ENCODE measurements at regions not wholly inside any gene's neighbourhood (a gene's known extent, or its start where the extent isn't known, plus 50 kb on each side); places are given as distances from the start of the nearest gene placed in this dataset.
"Not testable (repeated sequence)": the region's sequence is repeated elsewhere in the genome, so short reads cannot be mapped to it uniquely, and the experiment has no call there.

GRCh38 chr5:168128111-168128510 lies 163.3 kb upstream of the WWC1 start:
- H3K4me3 ChIP-seq = no peak overlapping the region
- H3K36me3 ChIP-seq (ENCODE audit: insufficient read depth, low read length) = peaks cover 4% of the 10 kb centered on the region; the same call in 1 of the 2 replicates
- H3K9me3 ChIP-seq (ENCODE audit: low read depth, low read length) = no peaks in the 10 kb centered on the region
- TF ChIP-seq POLR2AphosphoS5 (IDR thresholded peaks at IDR 0.05; ENCODE audit: borderline replicate concordance, low read depth, low read length) = no peak
- no peak for TF ChIP-seq EZH2 (IDR thresholded peaks at IDR 0.05)
- TF ChIP-seq FOXP2 (optimal IDR thresholded peaks at IDR 0.05; ENCODE audit: control extremely low read depth, extremely low read length, insufficient read depth) = no peak
- no peak overlapping the region for H3K9ac ChIP-seq (ENCODE audit: insufficient read length)
- H3K27ac ChIP-seq = no peak overlapping the region
- no peak for DNase-seq (ENCODE audit: low read depth, low spot score)

GRCh38 chr5:168128557-168128956 lies 162.9 kb upstream of the WWC1 start:
- Histone ChIP-seq H3K9ac (ENCODE audit: insufficient read length) (no peak overlapping the region), H3K27ac (no peak overlapping the region), H3K36me3 (ENCODE audit: insufficient read depth, low read length) (peaks cover 4% of the 10 kb centered on the region; the same call in 1 of the 2 replicates), H3K4me3 (no peak overlapping the region), H3K9me3 (ENCODE audit: low read depth, low read length) (no peaks in the 10 kb centered on the region)
- no peak for DNase-seq (ENCODE audit: low read depth, low spot score)
- TF ChIP-seq POLR2AphosphoS5 (IDR thresholded peaks at IDR 0.05; ENCODE audit: borderline replicate concordance, low read depth, low read length) = no peak
- no peak for TF ChIP-seq FOXP2 (optimal IDR thresholded peaks at IDR 0.05; ENCODE audit: control extremely low read depth, extremely low read length, insufficient read depth)
- TF ChIP-seq EZH2 (IDR thresholded peaks at IDR 0.05) = no peak

- Histone ChIP-seq H3K4me3 (no peak overlapping the region), H3K9ac (ENCODE audit: insufficient read length) (no peak overlapping the region), H3K9me3 (ENCODE audit: low read depth, low read length) (no peaks in the 10 kb centered on the region), H3K27ac (no peak overlapping the region), H3K36me3 (ENCODE audit: insufficient read depth, low read length) (no peaks in the 10 kb centered on the region)
- TF ChIP-seq POLR2AphosphoS5 (IDR thresholded peaks at IDR 0.05; ENCODE audit: borderline replicate concordance, low read depth, low read length) (no peak), EZH2 (IDR thresholded peaks at IDR 0.05) (no peak), FOXP2 (optimal IDR thresholded peaks at IDR 0.05; ENCODE audit: control extremely low read depth, extremely low read length, insufficient read depth) (no peak)
- DNase-seq (ENCODE audit: low read depth, low spot score) = no peak
Measured at GRCh38 chr5:168131519-168131918, 159.9 kb upstream of the WWC1 start.

- Histone ChIP-seq H3K4me3 (no peak overlapping the region), H3K9ac (ENCODE audit: insufficient read length) (no peak overlapping the region), H3K27ac (no peak overlapping the region), H3K9me3 (ENCODE audit: low read depth, low read length) (no peaks in the 10 kb centered on the region), H3K36me3 (ENCODE audit: insufficient read depth, low read length) (no peaks in the 10 kb centered on the region)
- TF ChIP-seq POLR2AphosphoS5 (IDR thresholded peaks at IDR 0.05; ENCODE audit: borderline replicate concordance, low read depth, low read length) (no peak), EZH2 (IDR thresholded peaks at IDR 0.05) (no peak), FOXP2 (optimal IDR thresholded peaks at IDR 0.05; ENCODE audit: control extremely low read depth, extremely low read length, insufficient read depth) (no peak)
- DNase-seq (ENCODE audit: low read depth, low spot score) = no peak
Measured at GRCh38 chr5:168132241-168132641, 159.2 kb upstream of the WWC1 start.

- H3K4me3 ChIP-seq = no peak overlapping the region
- no peak for DNase-seq (ENCODE audit: low read depth, low spot score)
- no peaks in the 10 kb centered on the region for H3K36me3 ChIP-seq (ENCODE audit: insufficient read depth, low read length)
- TF ChIP-seq EZH2 (IDR thresholded peaks at IDR 0.05) = no peak
- TF ChIP-seq POLR2AphosphoS5 (IDR thresholded peaks at IDR 0.05; ENCODE audit: borderline replicate concordance, low read depth, low read length) = no peak
- TF ChIP-seq FOXP2 (optimal IDR thresholded peaks at IDR 0.05; ENCODE audit: control extremely low read depth, extremely low read length, insufficient read depth) = no peak
- H3K9me3 ChIP-seq (ENCODE audit: low read depth, low read length) = no peaks in the 10 kb centered on the region
- H3K27ac ChIP-seq = no peak overlapping the region
- H3K9ac ChIP-seq (ENCODE audit: insufficient read length) = no peak overlapping the region
Measured at GRCh38 chr5:168135897-168136296, 155.5 kb upstream of the WWC1 start.

GRCh38 chr5:168136340-168136739 lies 155.1 kb upstream of the WWC1 start:
- no peak for DNase-seq (ENCODE audit: low read depth, low spot score)
- Histone ChIP-seq H3K9me3 (ENCODE audit: low read depth, low read length) (no peaks in the 10 kb centered on the region), H3K36me3 (ENCODE audit: insufficient read depth, low read length) (no peaks in the 10 kb centered on the region), H3K27ac (no peak overlapping the region), H3K4me3 (no peak overlapping the region), H3K9ac (ENCODE audit: insufficient read length) (no peak overlapping the region)
- TF ChIP-seq POLR2AphosphoS5 (IDR thresholded peaks at IDR 0.05; ENCODE audit: borderline replicate concordance, low read depth, low read length) (no peak), EZH2 (IDR thresholded peaks at IDR 0.05) (no peak), FOXP2 (optimal IDR thresholded peaks at IDR 0.05; ENCODE audit: control extremely low read depth, extremely low read length, insufficient read depth) (no peak)

- no peaks in the 10 kb centered on the region for H3K36me3 ChIP-seq (ENCODE audit: insufficient read depth, low read length)
- no peak overlapping the region for H3K27ac ChIP-seq
- no peak for DNase-seq (ENCODE audit: low read depth, low spot score)
- H3K9ac ChIP-seq (ENCODE audit: insufficient read length) = no peak overlapping the region
- TF ChIP-seq FOXP2 (optimal IDR thresholded peaks at IDR 0.05; ENCODE audit: control extremely low read depth, extremely low read length, insufficient read depth) = no peak
- TF ChIP-seq EZH2 (IDR thresholded peaks at IDR 0.05) = no peak
- no peak for TF ChIP-seq POLR2AphosphoS5 (IDR thresholded peaks at IDR 0.05; ENCODE audit: borderline replicate concordance, low read depth, low read length)
- no peak overlapping the region for H3K4me3 ChIP-seq
- no peaks in the 10 kb centered on the region for H3K9me3 ChIP-seq (ENCODE audit: low read depth, low read length)
Measured at GRCh38 chr5:168137265-168137664, 154.2 kb upstream of the WWC1 start.

- TF ChIP-seq POLR2AphosphoS5 (IDR thresholded peaks at IDR 0.05; ENCODE audit: borderline replicate concordance, low read depth, low read length) (no peak), FOXP2 (optimal IDR thresholded peaks at IDR 0.05; ENCODE audit: control extremely low read depth, extremely low read length, insufficient read depth) (no peak), EZH2 (IDR thresholded peaks at IDR 0.05) (no peak)
- Histone ChIP-seq H3K4me3 (no peak overlapping the region), H3K36me3 (ENCODE audit: insufficient read depth, low read length) (no peaks in the 10 kb centered on the region), H3K9me3 (ENCODE audit: low read depth, low read length) (no peaks in the 10 kb centered on the region), H3K27ac (no peak overlapping the region), H3K9ac (ENCODE audit: insufficient read length) (no peak overlapping the region)
- DNase-seq (ENCODE audit: low read depth, low spot score) = no peak
Measured at GRCh38 chr5:168140241-168140640, 151.2 kb upstream of the WWC1 start.

GRCh38 chr5:168142402-168142801 lies 149.0 kb upstream of the WWC1 start:
- no peak overlapping the region for H3K27ac ChIP-seq
- H3K9me3 ChIP-seq (ENCODE audit: low read depth, low read length) = no peaks in the 10 kb centered on the region
- no peak for TF ChIP-seq EZH2 (IDR thresholded peaks at IDR 0.05)
- no peak for DNase-seq (ENCODE audit: low read depth, low spot score)
- H3K9ac ChIP-seq (ENCODE audit: insufficient read length) = no peak overlapping the region
- H3K36me3 ChIP-seq (ENCODE audit: insufficient read depth, low read length) = no peaks in the 10 kb centered on the region
- H3K4me3 ChIP-seq = no peak overlapping the region

GRCh38 chr5:168143521-168143920 lies 147.9 kb upstream of the WWC1 start:
- H3K9me3 ChIP-seq (ENCODE audit: low read depth, low read length); H3K27ac ChIP-seq; H3K36me3 ChIP-seq (ENCODE audit: insufficient read depth, low read length); H3K4me3 ChIP-seq; H3K9ac ChIP-seq (ENCODE audit: insufficient read length): not testable (repeated sequence)
- DNase-seq (ENCODE audit: low read depth, low spot score) = peak; percentile 14
